Suprapubic skin (tissue), 4 donors: ENCODE measurements at regions not wholly inside any gene's neighbourhood (a gene's known extent, or its start where the extent isn't known, plus 50 kb on each side); places are given as distances from the start of the nearest gene placed in this dataset.

Source experiments
- DNase-seq, 2 donors: peaks; one replicate each; pipeline ENCODE4 v3.0.0-alpha.2; 2019; ENCODE audit warnings: low spot score in 2 of 2
- H3K27ac ChIP-seq: fragments of 200-600 bp; sonication (generic); one replicate; pipeline ENCODE4 v1.5.1; 2019
- H3K27me3 ChIP-seq: fragments of 200-600 bp; sonication (generic); one replicate; pipeline ENCODE4 v1.5.1; 2019
- H3K36me3 ChIP-seq: fragments of 200-600 bp; sonication (generic); one replicate; pipeline ENCODE4 v1.5.1; 2019
- H3K4me1 ChIP-seq: fragments of 200-600 bp; sonication (generic); one replicate; pipeline ENCODE4 v1.5.1; 2019
- H3K4me3 ChIP-seq: fragments of 200-600 bp; sonication (generic); one replicate; pipeline ENCODE4 v1.5.1; 2019; ENCODE audit warnings: mild to moderate bottlenecking
- H3K9me3 ChIP-seq: fragments of 200-600 bp; sonication (generic); one replicate; pipeline ENCODE4 v1.5.1; 2019
- CTCF ChIP-seq, 2 donors: fragments of 200-600 bp in 1 of 2; fragments of 450-650 bp in 1 of 2; sonication (generic) in 1 of 2; IDR thresholded peaks; one replicate each; pipeline ENCODE4 v1.5.1; 2016 to 2019; ENCODE audit warnings: antibody characterized with exemption in 2 of 2, mild to moderate bottlenecking in 1 of 2, moderate library complexity in 1 of 2
- EP300 ChIP-seq: sonication (generic); formaldehyde crosslinking; IDR thresholded peaks from one replicate; pipeline ENCODE4 v1.6.1; 2017; ENCODE audit warnings: antibody characterized with exemption
- POLR2A ChIP-seq, 2 donors: fragments of 450-650 bp; IDR thresholded peaks; one replicate each; pipeline ENCODE4 v1.6.1; 2017; ENCODE audit warnings: antibody characterized with exemption in 2 of 2, mild to moderate bottlenecking in 2 of 2, moderate library complexity in 2 of 2
- POLR2AphosphoS5 ChIP-seq, 3 donors: sonication (generic); formaldehyde crosslinking; IDR thresholded peaks; one replicate each; pipeline ENCODE4 v1.6.1; 2017; ENCODE audit warnings: antibody characterized with exemption in 3 of 3
- WGBS: methylation state at CpG from one replicate; pipeline ENCODE4 v1.1.5; 2018; 5-methylcytosine and 5-hydroxymethylcytosine counted together

DNA sequence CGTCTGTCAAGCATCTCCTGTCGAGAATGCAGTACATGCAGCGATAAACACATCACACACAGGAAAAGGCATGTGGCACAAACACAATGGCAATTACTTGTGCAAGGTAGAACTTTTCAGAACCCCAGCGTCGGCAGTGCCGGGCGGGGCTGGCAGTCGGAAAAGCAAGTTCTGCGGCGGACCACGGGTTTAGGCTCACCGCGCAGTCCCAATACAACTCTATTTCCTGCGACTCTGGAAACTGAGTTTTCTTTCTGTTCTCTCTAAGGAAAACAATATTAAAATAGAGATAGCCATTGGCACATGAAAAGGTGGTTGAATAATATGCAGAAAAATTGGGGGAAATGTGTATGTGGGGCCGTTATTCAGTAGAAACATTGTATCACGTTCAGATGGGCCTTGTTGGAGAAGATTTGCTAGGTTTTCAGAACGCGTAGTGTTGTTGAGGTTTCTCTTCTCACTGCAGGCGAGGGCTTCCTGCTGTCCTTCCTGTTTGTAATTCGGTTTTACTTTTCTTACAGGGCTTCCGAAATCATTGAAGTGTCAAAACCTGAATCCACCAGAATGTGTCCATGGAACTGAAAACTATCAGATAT is 369.5 kb downstream of the THBS2 start:
- no peak for DNase-seq
- Histone ChIP-seq H3K4me1 (no peaks in the 10 kb centered on the region), H3K9me3 (no peaks in the 10 kb centered on the region), H3K4me3 (no peak overlapping the region), H3K27ac (no peak overlapping the region), H3K36me3 (no peaks in the 10 kb centered on the region), H3K27me3 (peaks cover 3% of the 10 kb centered on the region)
- 80% methylated on average over 21 of the region's 21 CpGs for WGBS
- TF ChIP-seq POLR2A (IDR thresholded peaks at IDR 0.05) (no peak), CTCF (IDR thresholded peaks at IDR 0.05) (no peak), EP300 (no peak), POLR2AphosphoS5 (IDR thresholded peaks at IDR 0.05) (no peak)

GRCh38 chr6:168883410-168884049 is 370.1 kb downstream of the THBS2 start:
- H3K36me3 ChIP-seq = no peaks in the 10 kb centered on the region
- H3K4me1 ChIP-seq = no peaks in the 10 kb centered on the region
- TF ChIP-seq POLR2AphosphoS5 (IDR thresholded peaks at IDR 0.05) (no peak), CTCF (IDR thresholded peaks at IDR 0.05) (no peak), EP300 (no peak), POLR2A (IDR thresholded peaks at IDR 0.05) (no peak)
- H3K4me3 ChIP-seq = no peak overlapping the region
- WGBS = 93% methylated on average over 13 of the region's 13 CpGs
- DNase-seq = no peak
- peaks cover 3% of the 10 kb centered on the region for H3K27me3 ChIP-seq
- H3K9me3 ChIP-seq = no peaks in the 10 kb centered on the region
- no peak overlapping the region for H3K27ac ChIP-seq

GRCh38 chr6:168880271-168880670 is 373.4 kb downstream of the THBS2 start:
- DNase-seq = no peak
- TF ChIP-seq CTCF (IDR thresholded peaks at IDR 0.05) = no peak
- TF ChIP-seq EP300 = no peak
- no peak for TF ChIP-seq POLR2AphosphoS5 (IDR thresholded peaks at IDR 0.05)
- no peak for TF ChIP-seq POLR2A (IDR thresholded peaks at IDR 0.05)

GRCh38 chr6:168877821-168878282 is 375.8 kb downstream of the THBS2 start:
- no peaks in the 10 kb centered on the region for H3K36me3 ChIP-seq
- H3K27ac ChIP-seq = no peak overlapping the region
- TF ChIP-seq POLR2AphosphoS5 (IDR thresholded peaks at IDR 0.05) (no peak), EP300 (no peak), POLR2A (IDR thresholded peaks at IDR 0.05) (no peak), CTCF (IDR thresholded peaks at IDR 0.05) (no peak)
- H3K27me3 ChIP-seq = peaks cover 15% of the 10 kb centered on the region
- peaks cover 9% of the 10 kb centered on the region for H3K4me1 ChIP-seq
- H3K9me3 ChIP-seq = no peaks in the 10 kb centered on the region
- no peak overlapping the region for H3K4me3 ChIP-seq
- no peak for DNase-seq
- WGBS = 20% methylated on average over 8 of the region's 10 CpGs

More at GRCh38 chr6:168880271-168880670, 373.4 kb downstream of the THBS2 start:
- no peaks in the 10 kb centered on the region for H3K9me3 ChIP-seq
- WGBS = 86% methylated on average over 17 of the region's 17 CpGs
- no peak overlapping the region for H3K27ac ChIP-seq
- H3K36me3 ChIP-seq = no peaks in the 10 kb centered on the region
- peaks cover 10% of the 10 kb centered on the region for H3K27me3 ChIP-seq
- peaks cover 9% of the 10 kb centered on the region for H3K4me1 ChIP-seq
- no peak overlapping the region for H3K4me3 ChIP-seq

GRCh38 chr6:168876956-168877355 is 376.7 kb downstream of the THBS2 start:
- TF ChIP-seq POLR2A (IDR thresholded peaks at IDR 0.05) (no peak), CTCF (IDR thresholded peaks at IDR 0.05) (no peak), POLR2AphosphoS5 (IDR thresholded peaks at IDR 0.05) (no peak), EP300 (no peak)
- 85% methylated on average over 15 of the region's 15 CpGs for WGBS

More at GRCh38 chr6:168876956-168877355, 376.7 kb downstream of the THBS2 start:
- no peak overlapping the region for H3K27ac ChIP-seq
- no peak overlapping the region for H3K4me3 ChIP-seq
- H3K9me3 ChIP-seq = no peaks in the 10 kb centered on the region
- no peak for DNase-seq
- no peaks in the 10 kb centered on the region for H3K36me3 ChIP-seq
- peaks cover 9% of the 10 kb centered on the region for H3K4me1 ChIP-seq
- peaks cover 15% of the 10 kb centered on the region for H3K27me3 ChIP-seq
